H1 (cell line): ENCODE measurements at regions not wholly inside any gene's neighbourhood (a gene's known extent, or its start where the extent isn't known, plus 50 kb on each side); places are given as distances from the start of the nearest gene placed in this dataset.

ENCODE experiments used
- CTCF ChIA-PET: fragments of 300-600 bp; sonication (Branson Sonifier 250); formaldehyde crosslinking; loops from one replicate; lab custom pipeline; 2021; ENCODE audit not compliant: partially characterized antibody; lab: Charles Lee
- POLR2A ChIA-PET: fragments of 300-600 bp; sonication (Branson Sonifier 250); formaldehyde crosslinking; loops from one replicate; lab custom pipeline; 2021; ENCODE audit warnings: inconsistent platforms; ENCODE audit not compliant: partially characterized antibody; lab: Charles Lee
- DNase-seq, 2 experiments: peaks; one replicate each; pipeline versions ENCODE4 v3.0.0 to v3.0.0-alpha.2; 2010 to 2022; ENCODE audit warnings: low spot score in 2 of 2, low read depth in 1 of 2, mixed read lengths in 1 of 2
- FAIRE-seq: peaks from 2 replicates; lab custom pipeline; 2011; peaks lifted over from hg19 to GRCh38; lab: Jason Lieb, UNC
- H2AFZ ChIP-seq: 2 replicates; pipeline ENCODE4 v1.8.1; 2012; ENCODE audit warnings: low read length, inconsistent platforms
- H2AK5ac ChIP-seq: 2 replicates; pipeline ENCODE4 v1.6.1; 2013; ENCODE audit warnings: low read depth, low read length
- H2BK120ac ChIP-seq: replicated peaks from 2 replicates; pipeline ENCODE3; 2013; ENCODE audit warnings: low read depth, low read length, inconsistent platforms
- H2BK12ac ChIP-seq: 2 replicates; pipeline ENCODE4 v1.6.1; 2013; ENCODE audit warnings: low read depth, low read length
- H2BK15ac ChIP-seq: 2 replicates; pipeline ENCODE4 v1.6.1; 2013; ENCODE audit warnings: low read length
- H2BK20ac ChIP-seq: 2 replicates; pipeline ENCODE4 v1.6.1; 2013; ENCODE audit warnings: low read length
- H2BK5ac ChIP-seq: 2 replicates; pipeline ENCODE4 v1.6.1; 2013; ENCODE audit warnings: low read depth, low read length
- H3K14ac ChIP-seq: 2 replicates; pipeline ENCODE4 v1.6.1; 2013; ENCODE audit warnings: inconsistent platforms; ENCODE audit not compliant: insufficient read length
- H3K18ac ChIP-seq: 2 replicates; pipeline ENCODE4 v1.6.1; 2013; ENCODE audit warnings: low read length; ENCODE audit errors: extremely low read depth
- H3K23ac ChIP-seq: 2 replicates; pipeline ENCODE4 v1.6.1; 2013; ENCODE audit warnings: inconsistent platforms; ENCODE audit not compliant: insufficient read length
- H3K23me2 ChIP-seq: 2 replicates; pipeline ENCODE4 v1.6.1; 2013; ENCODE audit warnings: low read depth, low read length
- H3K27ac ChIP-seq: 2 replicates; pipeline ENCODE4 v1.6.1; 2011; ENCODE audit warnings: low read depth, low read length, inconsistent platforms
- H3K27me3 ChIP-seq, 4 experiments: replicated peaks in 1 of 4; 1 replicate in 1 of 4; 2 replicates in 3 of 4; pipeline versions ENCODE4 v1.6.1 to v1.8.1; 2011 to 2013; ENCODE audit warnings: low read length in 3 of 4, mild to moderate bottlenecking in 3 of 4, inconsistent platforms in 2 of 4, mixed read lengths in 2 of 4, moderate library complexity in 1 of 4; ENCODE audit not compliant: control insufficient read depth in 3 of 4, insufficient read depth in 3 of 4; ENCODE audit errors: extremely low read depth in 1 of 4
- H3K36me3 ChIP-seq, 4 experiments: 2 replicates each; pipeline versions ENCODE4 v1.6.1 to v1.8.1; 2011 to 2013; ENCODE audit warnings: mild to moderate bottlenecking in 4 of 4, low read length in 3 of 4, moderate library complexity in 2 of 4, control low read depth in 1 of 4, inconsistent platforms in 1 of 4; ENCODE audit not compliant: insufficient read depth in 4 of 4, control insufficient read depth in 2 of 4
- H3K4ac ChIP-seq: replicated peaks from 2 replicates; pipeline ENCODE3; 2013; ENCODE audit warnings: low read length, low read depth, mixed read lengths, inconsistent platforms; ENCODE audit not compliant: insufficient read length
- H3K4me1 ChIP-seq, 4 experiments: replicated peaks in 1 of 4; 1 replicate in 1 of 4; 2 replicates in 3 of 4; pipeline versions ENCODE4 v1.6.1 to v1.8.1; 2011 to 2013; ENCODE audit warnings: low read length in 3 of 4, inconsistent platforms in 2 of 4, mixed read lengths in 1 of 4; ENCODE audit not compliant: insufficient read depth in 4 of 4, control insufficient read depth in 3 of 4
- H3K4me2 ChIP-seq, 2 experiments: 2 replicates each; pipeline versions ENCODE4 v1.6.1 to v1.8.1; 2011 to 2013; ENCODE audit warnings: low read depth in 2 of 2, low read length in 2 of 2, control low read depth in 1 of 2, inconsistent platforms in 1 of 2, mild to moderate bottlenecking in 1 of 2; ENCODE audit not compliant: insufficient read depth in 1 of 2
- H3K4me3 ChIP-seq, 4 experiments: fragments of 200-600, 300-600 bp in 1 of 4; sonication (generic), shearing (Covaris generic), sonication (Bioruptor Twin) in 1 of 4; 2 replicates each; pipeline versions ENCODE4 v1.5.1 to v1.8.1; 2011 to 2016; ENCODE audit warnings: low read length in 4 of 4, low read depth in 3 of 4, control low read depth in 2 of 4, inconsistent platforms in 2 of 4, mild to moderate bottlenecking in 2 of 4, mixed read lengths in 1 of 4, moderate library complexity in 1 of 4; ENCODE audit not compliant: insufficient read depth in 2 of 4; ENCODE audit errors: extremely low read depth in 1 of 4
- H3K56ac ChIP-seq: replicated peaks from 2 replicates; pipeline ENCODE3; 2013; ENCODE audit warnings: low read depth, mild to moderate bottlenecking, mixed read lengths, low read length, inconsistent platforms; ENCODE audit not compliant: insufficient read length
- H3K79me1 ChIP-seq: 2 replicates; pipeline ENCODE4 v1.6.1; 2013; ENCODE audit warnings: low read depth, low read length, control low read depth
- H3K79me2 ChIP-seq, 2 experiments: 2 replicates each; pipeline versions ENCODE4 v1.6.1 to v1.8.1; 2012 to 2013; ENCODE audit warnings: low read length in 2 of 2, mild to moderate bottlenecking in 2 of 2, inconsistent platforms in 1 of 2; ENCODE audit not compliant: insufficient read depth in 2 of 2, control insufficient read depth in 1 of 2
- H3K9ac ChIP-seq, 4 experiments: replicated peaks in 1 of 4; 1 replicate in 1 of 4; 2 replicates in 3 of 4; pipeline versions ENCODE4 v1.6.1 to v1.8.1; 2011 to 2013; ENCODE audit warnings: low read depth in 3 of 4, low read length in 3 of 4, control low read depth in 2 of 4, mild to moderate bottlenecking in 2 of 4, moderate library complexity in 2 of 4, inconsistent platforms in 1 of 4; ENCODE audit errors: extremely low read depth in 1 of 4
- H3K9me3 ChIP-seq, 2 experiments: 2 replicates each; pipeline versions ENCODE4 v1.6.1 to v1.8.1; 2012 to 2013; ENCODE audit warnings: mild to moderate bottlenecking in 2 of 2, moderate library complexity in 2 of 2, control low read depth in 1 of 2, inconsistent platforms in 1 of 2, low read depth in 1 of 2, low read length in 1 of 2, mixed read lengths in 1 of 2; ENCODE audit not compliant: insufficient read depth in 2 of 2
- H4K20me1 ChIP-seq, 2 experiments: replicated peaks in 1 of 2; 2 replicates each; pipeline versions ENCODE3 to v1.8.1; 2011 to 2013; ENCODE audit warnings: inconsistent platforms in 2 of 2, low read length in 2 of 2, mild to moderate bottlenecking in 1 of 2; ENCODE audit not compliant: insufficient read depth in 2 of 2, control insufficient read depth in 1 of 2
- H4K5ac ChIP-seq: 2 replicates; pipeline ENCODE4 v1.6.1; 2013; ENCODE audit warnings: low read length, low read depth, mixed read lengths, inconsistent platforms; ENCODE audit not compliant: insufficient read length
- H4K8ac ChIP-seq: 2 replicates; pipeline ENCODE4 v1.8.0; 2013; ENCODE audit warnings: mild to moderate bottlenecking, moderate library complexity, low read length, inconsistent platforms; ENCODE audit not compliant: insufficient read depth; ENCODE audit errors: extremely low read depth
- H4K91ac ChIP-seq: replicated peaks from 2 replicates; pipeline ENCODE3; 2013; ENCODE audit warnings: low read length, mixed read lengths, inconsistent platforms; ENCODE audit not compliant: insufficient read length
- CHD2 ChIP-seq: IDR thresholded peaks from 2 replicates; pipeline ENCODE4 v1.6.1; 2012; ENCODE audit warnings: low read length, improper control_type of control experiment
- WGBS, 2 experiments: shearing (Covaris generic) in 1 of 2; methylation state at CpG; one replicate each; pipeline versions ENCODE4 v1.1.6 to v1.1.7; 2013 to 2015; ENCODE audit warnings: low lambda C conversion rate in 2 of 2, mixed read lengths in 2 of 2, inconsistent platforms in 1 of 2, low coverage in 1 of 2, missing lambda C conversion rate in 1 of 2; ENCODE audit not compliant: insufficient replicate concordance in 2 of 2, insufficient coverage in 1 of 2, insufficient read length in 1 of 2; ENCODE audit errors: extremely low coverage in 1 of 2, missing lambda C conversion rate in 1 of 2; 5-methylcytosine and 5-hydroxymethylcytosine counted together

DNA sequence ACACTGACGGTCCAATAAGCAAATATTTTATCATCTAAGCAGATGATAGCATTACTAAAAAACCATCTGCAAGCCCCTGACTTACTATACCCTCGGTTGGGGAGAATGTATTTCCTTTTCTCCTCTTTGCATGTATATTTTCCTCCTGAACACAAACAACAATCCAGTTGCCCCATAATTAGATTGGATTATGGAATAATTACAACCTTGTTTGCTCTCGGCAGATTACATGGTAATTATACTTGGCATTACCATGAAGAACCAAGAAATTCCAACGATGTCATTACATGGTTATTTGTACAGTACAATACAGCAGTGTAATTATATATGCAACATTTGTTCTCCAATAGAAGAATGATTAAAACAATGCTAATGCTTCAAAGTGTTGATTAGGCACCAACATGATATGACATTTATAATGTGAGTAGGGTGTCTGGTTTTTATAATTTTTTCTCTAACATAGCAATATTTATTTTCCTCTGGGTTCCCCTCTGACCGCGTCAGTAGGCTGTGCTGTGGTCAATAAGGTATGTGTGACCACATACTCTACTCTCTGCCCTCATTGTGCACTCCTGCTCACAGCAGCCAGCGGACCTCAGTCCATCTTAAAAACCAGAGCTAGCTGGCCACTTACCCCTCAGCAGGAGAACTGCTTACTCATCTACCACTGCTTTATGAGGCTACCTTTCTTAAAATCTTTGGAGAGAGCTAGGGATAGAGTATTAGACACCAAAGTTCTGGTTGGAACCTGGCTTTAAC, 176.1 kb downstream of the INSIG2 start:
- ChIA-PET POLR2A (no interaction called here), CTCF (interaction anchor here (0.6 to 1.3 kb wide), 3 partner anchors 10 to 591 kb away, joined by 3 to 4 read pairs (median 4); no protein-coding TSS in a partner anchor)
- no peak overlapping the region for H2BK5ac ChIP-seq
- H3K79me1 ChIP-seq, result no peaks in the 10 kb centered on the region
- H2AK5ac ChIP-seq, result no peak overlapping the region
- no peaks in the 10 kb centered on the region for H4K20me1 ChIP-seq
- no peak for TF ChIP-seq CHD2
- no peak overlapping the region for H2BK15ac ChIP-seq
- no peak overlapping the region for H3K14ac ChIP-seq
- no peaks in the 10 kb centered on the region for H3K4me1 ChIP-seq
- no peak overlapping the region for H4K91ac ChIP-seq
- no peaks in the 10 kb centered on the region; the same call in 1 of the 2 replicates for H3K23me2 ChIP-seq
- H3K4me3 ChIP-seq, result no peak overlapping the region
- H3K27ac ChIP-seq, result no peak overlapping the region
- H3K23ac ChIP-seq, result no peak overlapping the region
- H3K4ac ChIP-seq, result no peak overlapping the region
- no peak overlapping the region for H2AFZ ChIP-seq
- no peaks in the 10 kb centered on the region for H3K36me3 ChIP-seq
- H2BK120ac ChIP-seq, result no peak overlapping the region
- H3K56ac ChIP-seq, result no peak overlapping the region
- H3K9me3 ChIP-seq, result no peaks in the 10 kb centered on the region
- no peak overlapping the region for H2BK12ac ChIP-seq
- H4K8ac ChIP-seq, result no peak overlapping the region
- no peaks in the 10 kb centered on the region for H3K79me2 ChIP-seq
- DNase-seq (no peak), FAIRE-seq (no peak)
- no peak overlapping the region for H2BK20ac ChIP-seq
- H3K4me2 ChIP-seq, result no peak overlapping the region
- no peaks in the 10 kb centered on the region for H3K27me3 ChIP-seq
- H3K18ac ChIP-seq, result no peak overlapping the region
- H4K5ac ChIP-seq, result no peak overlapping the region
- WGBS, 2 experiments, result 89% methylated on average over 7 of the region's 7 CpGs; no CpG with 5 or more reads in 1 of the 2 experiments
- no peak overlapping the region for H3K9ac ChIP-seq
